ENCODE measurements at regions not wholly inside any gene's neighbourhood (a gene's known extent, or its start where the extent isn't known, plus 50 kb on each side); places are given as distances from the start of the nearest gene placed in this dataset.

DNA sequence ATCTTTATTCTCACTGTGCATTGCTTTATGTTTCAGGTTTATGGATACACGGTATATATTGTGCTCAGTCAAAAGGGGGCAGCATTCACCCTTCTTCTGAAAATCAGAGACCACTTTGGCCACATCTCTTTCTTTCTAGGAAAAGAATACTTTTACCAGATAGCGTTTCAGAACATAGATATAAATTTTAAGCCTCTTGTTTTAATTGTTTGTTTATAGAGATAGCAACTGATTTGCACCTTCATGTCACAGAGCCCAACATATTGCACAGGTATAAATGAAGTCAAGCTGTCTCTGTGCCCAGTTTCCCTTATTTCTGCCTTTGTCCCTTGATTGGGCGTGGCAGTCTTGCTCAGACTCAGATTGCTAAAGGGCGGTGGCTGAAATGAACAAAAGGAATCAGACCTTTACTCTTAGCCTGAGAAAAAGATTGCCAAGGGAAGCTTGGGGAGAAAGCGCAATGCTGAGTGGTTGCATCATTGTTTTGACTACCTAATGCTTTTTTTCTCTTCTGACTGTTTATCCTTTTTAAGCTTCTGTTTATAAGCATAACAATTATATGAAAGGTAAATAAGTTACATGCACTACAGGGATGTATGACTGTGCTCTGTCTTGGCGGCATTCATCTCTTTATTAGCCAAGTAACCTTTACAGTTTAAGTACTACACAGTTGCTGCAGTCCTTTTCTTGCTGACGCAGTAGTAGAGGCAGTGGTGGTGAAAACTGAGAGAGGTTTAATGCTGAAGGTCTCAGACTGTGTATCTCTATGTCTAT, 70.8 kb upstream of the ZBTB20 start:
- H3K4me1 ChIP-seq: no peaks in the 10 kb centered on the region
- DNase-seq: peak; percentile 56
- H3K9me3 ChIP-seq: no peaks in the 10 kb centered on the region
- no peak overlapping the region for H3K9ac ChIP-seq (ENCODE audit: low read depth in 2 of 2, low read length in 2 of 2)
- H3K27me3 ChIP-seq: no peaks in the 10 kb centered on the region
- no peak overlapping the region for H3K4me3 ChIP-seq
- intact Hi-C loops (cut with DNase I): loop anchor here (5.0 to 10.0 kb wide), 2 partner anchors 474 to 567 kb away; no protein-coding TSS in a partner anchor
- no peaks in the 10 kb centered on the region for H3K36me3 ChIP-seq
- TF ChIP-seq, protein P1, sequence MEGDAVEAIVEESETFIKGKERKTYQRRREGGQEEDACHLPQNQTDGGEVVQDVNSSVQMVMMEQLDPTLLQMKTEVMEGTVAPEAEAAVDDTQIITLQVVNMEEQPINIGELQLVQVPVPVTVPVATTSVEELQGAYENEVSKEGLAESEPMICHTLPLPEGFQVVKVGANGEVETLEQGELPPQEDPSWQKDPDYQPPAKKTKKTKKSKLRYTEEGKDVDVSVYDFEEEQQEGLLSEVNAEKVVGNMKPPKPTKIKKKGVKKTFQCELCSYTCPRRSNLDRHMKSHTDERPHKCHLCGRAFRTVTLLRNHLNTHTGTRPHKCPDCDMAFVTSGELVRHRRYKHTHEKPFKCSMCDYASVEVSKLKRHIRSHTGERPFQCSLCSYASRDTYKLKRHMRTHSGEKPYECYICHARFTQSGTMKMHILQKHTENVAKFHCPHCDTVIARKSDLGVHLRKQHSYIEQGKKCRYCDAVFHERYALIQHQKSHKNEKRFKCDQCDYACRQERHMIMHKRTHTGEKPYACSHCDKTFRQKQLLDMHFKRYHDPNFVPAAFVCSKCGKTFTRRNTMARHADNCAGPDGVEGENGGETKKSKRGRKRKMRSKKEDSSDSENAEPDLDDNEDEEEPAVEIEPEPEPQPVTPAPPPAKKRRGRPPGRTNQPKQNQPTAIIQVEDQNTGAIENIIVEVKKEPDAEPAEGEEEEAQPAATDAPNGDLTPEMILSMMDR (IDR thresholded peaks at IDR 0.05): peak; percentile 41
- peak overlapping the region; percentile 37 for H3K27ac ChIP-seq

DNA sequence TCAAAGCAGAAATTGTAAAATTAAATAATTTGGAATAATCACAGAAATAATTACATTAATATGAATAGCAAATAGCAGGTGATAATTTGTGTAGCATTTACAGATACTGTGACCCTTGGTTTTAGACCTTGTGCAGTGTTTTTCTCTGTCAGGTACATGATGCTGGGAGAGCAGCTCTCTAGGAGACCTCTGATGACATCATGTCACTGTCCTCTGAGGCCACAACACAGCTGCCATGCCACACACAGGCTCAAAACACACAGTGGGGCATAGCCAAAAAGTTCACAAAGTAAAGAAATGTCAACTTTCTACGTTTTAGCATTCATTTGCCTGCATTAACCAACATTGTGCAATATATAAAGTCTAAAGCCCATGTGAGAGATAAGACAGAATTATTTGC, 71.8 kb upstream of the ZBTB20 start:
- intact Hi-C loops (cut with DNase I): loop anchor here (5.0 to 10.0 kb wide), 2 partner anchors 473 to 566 kb away; no protein-coding TSS in a partner anchor
- H3K4me1 ChIP-seq: no peaks in the 10 kb centered on the region
- H3K27me3 ChIP-seq: no peaks in the 10 kb centered on the region
- H3K4me3 ChIP-seq: no peak overlapping the region
- H3K9me3 ChIP-seq: no peaks in the 10 kb centered on the region
- TF ChIP-seq, protein P1 (IDR thresholded peaks at IDR 0.05): no peak
- no peak for DNase-seq
- H3K36me3 ChIP-seq: no peaks in the 10 kb centered on the region
- H3K9ac ChIP-seq (ENCODE audit: low read depth in 2 of 2, low read length in 2 of 2): no peak overlapping the region
- no peak overlapping the region for H3K27ac ChIP-seq

DNA sequence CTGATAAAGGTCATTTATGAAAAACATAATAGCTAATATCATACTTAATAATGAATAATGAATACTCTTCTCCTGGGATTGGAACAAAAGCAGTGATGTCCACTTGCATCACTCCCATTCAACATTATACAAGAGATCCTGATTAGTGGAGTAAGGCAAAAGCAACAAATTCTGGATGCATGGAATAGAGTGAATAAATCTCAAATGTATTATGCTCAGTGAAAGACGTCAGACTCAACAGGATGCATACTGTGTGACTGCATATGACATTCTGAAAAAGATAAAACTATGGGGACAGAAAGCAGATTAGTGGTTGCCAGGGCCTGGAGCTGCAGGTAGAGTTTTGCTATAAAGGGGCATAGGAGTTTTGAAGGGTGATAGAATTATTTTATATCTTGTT, 77.6 kb upstream of the ZBTB20 start:
- no peaks in the 10 kb centered on the region for H3K36me3 ChIP-seq
- H3K27me3 ChIP-seq: no peaks in the 10 kb centered on the region
- H3K4me3 ChIP-seq: no peak overlapping the region
- intact Hi-C loops (cut with DNase I): no loop called here
- no peaks in the 10 kb centered on the region for H3K9me3 ChIP-seq
- H3K27ac ChIP-seq: no peak overlapping the region
- no peak overlapping the region for H3K9ac ChIP-seq (ENCODE audit: low read depth in 2 of 2, low read length in 2 of 2)
- TF ChIP-seq, protein P1 (IDR thresholded peaks at IDR 0.05): no peak
- DNase-seq: no peak
- H3K4me1 ChIP-seq: no peaks in the 10 kb centered on the region

DNA sequence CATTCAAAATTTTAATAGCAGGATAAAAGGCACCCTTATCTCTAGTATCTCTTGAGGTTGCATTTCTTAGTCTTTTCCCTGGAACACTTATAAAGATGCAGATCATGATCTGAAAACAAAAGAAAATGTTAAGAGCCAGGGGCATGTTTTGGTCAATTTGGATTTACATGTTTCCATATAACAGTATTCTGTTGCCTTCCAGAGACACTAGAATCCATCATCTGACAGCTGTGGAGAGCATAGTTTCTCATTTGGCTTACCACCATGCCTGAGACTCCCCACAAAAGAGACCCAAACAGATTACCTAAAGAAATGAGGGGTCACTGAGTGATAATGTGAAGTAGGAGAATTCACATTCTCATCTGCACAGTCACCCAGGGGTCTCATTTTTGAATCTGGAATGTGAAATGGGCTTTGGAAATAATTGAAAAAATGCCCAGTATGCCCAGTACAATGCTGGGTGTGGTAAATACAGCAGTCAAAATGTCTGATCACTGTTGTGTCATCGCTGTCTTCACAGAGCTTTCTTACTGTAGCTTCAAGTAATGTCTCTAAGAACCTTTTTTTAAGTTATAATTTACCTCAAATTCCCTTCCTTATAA, 79.9 kb upstream of the ZBTB20 start:
- TF ChIP-seq, protein P1 (IDR thresholded peaks at IDR 0.05): no peak
- Histone ChIP-seq H3K4me1 (no peaks in the 10 kb centered on the region), H3K9ac (ENCODE audit: low read depth in 2 of 2, low read length in 2 of 2) (no peak overlapping the region), H3K27ac (no peak overlapping the region), H3K9me3 (no peaks in the 10 kb centered on the region), H3K27me3 (no peaks in the 10 kb centered on the region), H3K36me3 (no peaks in the 10 kb centered on the region), H3K4me3 (no peak overlapping the region)
- no peak for DNase-seq
- intact Hi-C loops (cut with DNase I): no loop called here

DNA sequence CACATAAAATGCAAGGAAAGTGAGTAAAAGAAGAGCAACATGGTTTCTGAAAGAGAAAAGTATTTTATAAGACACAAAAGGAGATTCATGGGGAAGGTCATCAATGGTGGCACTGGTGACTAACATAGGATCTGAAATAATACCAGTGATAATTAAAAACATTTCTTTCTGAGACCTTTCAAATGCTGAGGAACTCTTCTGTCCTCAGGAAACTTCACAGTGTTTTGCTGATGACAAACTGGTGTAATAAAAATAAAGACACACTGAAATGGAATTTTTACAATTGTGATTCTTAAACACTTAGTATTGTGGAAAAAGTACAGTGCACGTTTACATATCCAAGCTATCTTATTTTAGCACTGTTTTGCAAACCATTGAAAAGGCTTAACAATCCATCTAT, 80.4 kb upstream of the ZBTB20 start:
- no peaks in the 10 kb centered on the region for H3K9me3 ChIP-seq
- no peak overlapping the region for H3K4me3 ChIP-seq
- H3K27me3 ChIP-seq: no peaks in the 10 kb centered on the region
- no peak overlapping the region for H3K9ac ChIP-seq (ENCODE audit: low read depth in 2 of 2, low read length in 2 of 2)
- no peak for DNase-seq
- intact Hi-C loops (cut with DNase I): no loop called here
- H3K4me1 ChIP-seq: no peaks in the 10 kb centered on the region
- TF ChIP-seq, protein P1 (IDR thresholded peaks at IDR 0.05): no peak
- no peak overlapping the region for H3K27ac ChIP-seq
- no peaks in the 10 kb centered on the region for H3K36me3 ChIP-seq

Data from colonic mucosa (tissue), 4 donors.